ENCODE measurements at regions not wholly inside any gene's neighbourhood (a gene's known extent, or its start where the extent isn't known, plus 50 kb on each side); places are given as distances from the start of the nearest gene placed in this dataset.
"Not testable (repeated sequence)": the region's sequence is repeated elsewhere in the genome, so short reads cannot be mapped to it uniquely, and the experiment has no call there.

DNA sequence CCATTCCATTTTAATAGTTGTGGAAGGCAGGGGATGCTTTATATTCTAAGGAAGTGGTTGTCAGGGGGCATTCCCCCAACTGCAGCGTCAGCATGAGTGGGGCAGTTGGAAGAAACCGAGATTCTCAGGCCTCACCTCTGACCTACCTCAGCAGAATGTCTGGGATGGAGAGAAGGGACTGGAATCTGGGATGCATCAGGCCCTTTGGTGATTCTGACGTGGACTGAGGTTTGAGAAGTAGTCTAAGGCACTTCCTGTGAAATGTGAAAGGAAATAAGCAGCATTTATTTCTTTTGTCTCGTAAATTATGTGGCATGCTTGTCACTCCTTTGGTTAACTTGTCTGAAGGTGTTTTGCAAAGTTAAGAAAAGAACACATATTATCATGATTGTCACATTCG is 540.7 kb upstream of the NETO1 start:
- no peak for DNase-seq

DNA sequence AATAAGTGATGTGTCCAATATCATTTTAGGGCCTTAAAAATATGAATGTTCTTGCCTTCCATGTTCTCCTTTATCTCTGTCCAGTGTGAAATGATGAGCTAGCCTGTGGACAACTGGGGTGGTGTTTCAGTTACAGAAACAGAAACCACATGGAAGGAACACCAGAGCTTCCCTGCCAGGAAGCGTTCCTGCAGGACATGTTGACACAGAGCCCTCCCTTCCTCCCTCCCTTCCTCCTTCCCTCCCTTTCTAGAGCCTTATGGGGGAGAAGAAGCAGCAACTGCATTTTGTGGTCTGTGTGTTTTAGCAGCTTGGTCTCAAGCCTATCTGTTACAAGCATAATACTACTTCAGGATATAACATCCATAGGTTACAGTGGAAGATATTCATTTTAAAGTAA is 539.7 kb upstream of the NETO1 start:
- DNase-seq: no peak

DNA sequence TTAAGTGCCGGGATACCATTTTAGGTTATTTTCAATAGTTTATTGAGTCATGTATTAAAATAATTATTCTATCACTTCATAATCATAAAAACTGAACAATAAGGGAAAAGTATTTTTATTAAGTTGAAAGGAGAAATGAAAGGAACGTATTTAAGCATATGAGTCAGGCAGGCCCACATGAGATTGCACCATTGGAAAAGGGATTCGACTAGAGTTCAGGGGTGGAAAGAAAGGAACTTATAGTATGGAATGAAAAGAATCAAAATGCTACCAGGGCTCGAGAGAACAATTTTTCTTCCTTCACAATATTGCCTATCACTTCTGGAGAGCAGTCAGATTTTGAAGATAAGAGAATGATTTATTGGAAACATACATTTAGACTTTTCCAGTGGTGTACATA is 516.5 kb upstream of the NETO1 start:
- no peak for DNase-seq

DNA sequence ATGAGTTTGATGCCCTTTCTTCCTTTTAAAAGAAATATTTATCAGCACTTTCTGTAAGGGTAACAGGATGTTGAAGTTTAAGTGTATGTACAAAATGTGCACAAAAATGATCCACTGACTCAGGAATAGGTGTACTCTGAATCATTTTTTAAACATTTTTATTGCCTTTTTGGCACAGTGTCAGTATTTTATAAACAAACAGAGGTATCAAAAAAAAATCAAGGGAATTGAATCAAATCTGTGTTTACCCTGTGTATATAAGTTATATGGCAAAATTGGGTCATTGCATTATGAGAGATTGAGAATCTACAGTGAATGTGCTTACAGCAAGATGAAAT is 513.9 kb upstream of the NETO1 start:
- DNase-seq: no peak

DNA sequence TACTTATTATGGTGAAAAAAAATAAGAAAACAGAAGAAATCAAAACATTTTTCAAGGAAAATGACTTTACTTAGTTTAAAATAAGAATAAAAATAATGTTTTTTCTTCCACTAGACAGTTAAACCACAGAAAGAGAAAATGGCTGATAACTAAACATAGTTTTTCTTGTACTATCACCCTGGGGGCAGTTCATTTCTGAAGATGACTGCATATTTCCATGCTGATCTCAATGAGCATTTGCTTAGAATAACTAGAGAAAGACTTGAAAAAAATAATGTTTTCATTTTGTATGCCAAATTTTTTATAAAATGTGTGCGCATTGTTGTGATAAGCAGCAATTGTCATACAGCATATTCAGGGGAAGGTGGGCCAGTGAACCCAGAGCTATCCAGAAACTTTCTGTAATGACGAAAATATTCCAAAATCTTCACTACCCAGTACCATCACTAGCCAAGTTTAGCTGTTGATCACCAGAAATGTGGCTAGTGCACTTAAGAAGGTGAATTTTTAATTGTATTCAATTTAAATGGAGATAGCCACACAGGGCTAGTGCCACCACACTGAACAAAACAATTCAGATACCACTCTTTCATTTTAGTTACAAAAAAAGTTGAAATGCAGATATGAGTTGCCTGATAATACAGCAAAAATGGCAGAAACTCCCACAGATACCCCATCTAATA is 513.4 kb upstream of the NETO1 start:
- DNase-seq: no peak

DNA sequence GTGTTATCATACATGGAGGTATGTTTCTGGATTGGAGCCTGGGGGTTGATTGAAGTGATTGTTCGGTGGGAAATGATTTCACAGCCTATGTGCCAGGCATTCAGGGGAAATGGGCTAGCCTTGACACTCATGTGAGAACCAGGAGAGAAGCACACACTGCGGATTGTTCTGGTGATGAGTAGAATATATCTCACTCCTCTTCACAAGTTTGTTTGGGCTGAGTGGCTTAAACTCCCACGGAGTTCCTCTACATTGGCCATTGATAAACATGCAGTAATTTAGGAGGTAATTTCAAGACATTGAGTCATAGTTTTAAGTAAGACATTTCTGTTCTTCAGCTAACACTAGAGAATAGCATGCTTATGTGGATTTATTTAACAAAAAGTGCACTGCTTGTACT is 498.9 kb upstream of the NETO1 start:
- DNase-seq: no peak

DNA sequence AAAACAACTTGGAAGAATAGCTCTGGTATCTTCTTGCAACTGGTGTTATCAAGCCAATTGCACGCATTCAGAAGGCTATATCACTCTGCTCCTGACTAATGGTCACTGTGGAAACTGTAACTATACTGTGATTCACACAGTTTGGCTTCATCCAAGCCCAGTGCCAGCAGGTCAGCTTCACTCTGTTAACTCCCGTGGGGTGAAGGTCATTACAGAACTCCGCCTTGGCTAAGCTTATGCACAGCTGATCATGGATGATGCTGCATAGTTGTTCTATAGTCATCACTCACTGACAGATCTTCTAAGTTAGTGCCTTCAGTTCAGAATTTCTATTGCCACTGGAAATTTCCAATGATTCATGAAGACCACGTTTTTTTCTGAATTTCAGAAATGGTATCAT is 497.2 kb upstream of the NETO1 start:
- DNase-seq: no peak

DNA sequence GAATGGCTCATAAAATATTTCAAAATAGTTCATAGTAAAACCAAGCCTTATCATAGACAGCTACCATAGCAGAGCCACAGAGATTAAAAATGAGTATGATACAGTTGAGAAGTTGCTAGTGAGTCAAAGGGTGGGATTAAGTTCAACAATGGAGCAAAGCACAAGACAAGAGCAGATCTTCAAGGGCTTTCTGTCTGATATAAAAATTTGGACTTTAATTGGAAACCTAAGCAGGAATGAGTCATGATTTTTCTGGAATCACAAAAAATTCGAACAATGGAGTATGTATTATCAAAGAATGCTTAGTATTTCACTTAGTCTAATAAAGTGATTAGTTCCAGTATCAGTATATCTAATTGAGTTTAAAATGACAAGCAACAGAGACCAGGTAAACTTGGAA is 487.3 kb upstream of the NETO1 start:
- DNase-seq: no peak

DNA sequence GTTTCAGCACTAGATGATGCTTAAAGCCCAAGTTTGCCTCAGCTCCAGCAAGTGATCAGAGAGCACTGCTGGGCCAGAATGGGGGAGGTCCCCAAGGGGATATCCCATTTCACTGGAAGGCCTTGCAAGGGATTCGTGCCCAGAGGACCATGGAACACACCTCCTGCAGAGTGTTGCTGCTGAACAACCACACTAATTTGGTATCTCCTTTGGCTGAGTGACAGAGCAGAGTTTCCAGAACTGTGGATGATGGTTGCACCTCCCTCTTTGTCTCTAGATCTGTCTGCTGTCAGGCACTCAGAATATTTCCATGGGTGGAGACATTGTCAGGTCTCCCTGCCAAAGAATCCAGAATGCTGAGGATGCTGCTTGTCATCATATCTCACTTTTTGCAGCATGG is 484.8 kb upstream of the NETO1 start:
- no peak for DNase-seq

DNA sequence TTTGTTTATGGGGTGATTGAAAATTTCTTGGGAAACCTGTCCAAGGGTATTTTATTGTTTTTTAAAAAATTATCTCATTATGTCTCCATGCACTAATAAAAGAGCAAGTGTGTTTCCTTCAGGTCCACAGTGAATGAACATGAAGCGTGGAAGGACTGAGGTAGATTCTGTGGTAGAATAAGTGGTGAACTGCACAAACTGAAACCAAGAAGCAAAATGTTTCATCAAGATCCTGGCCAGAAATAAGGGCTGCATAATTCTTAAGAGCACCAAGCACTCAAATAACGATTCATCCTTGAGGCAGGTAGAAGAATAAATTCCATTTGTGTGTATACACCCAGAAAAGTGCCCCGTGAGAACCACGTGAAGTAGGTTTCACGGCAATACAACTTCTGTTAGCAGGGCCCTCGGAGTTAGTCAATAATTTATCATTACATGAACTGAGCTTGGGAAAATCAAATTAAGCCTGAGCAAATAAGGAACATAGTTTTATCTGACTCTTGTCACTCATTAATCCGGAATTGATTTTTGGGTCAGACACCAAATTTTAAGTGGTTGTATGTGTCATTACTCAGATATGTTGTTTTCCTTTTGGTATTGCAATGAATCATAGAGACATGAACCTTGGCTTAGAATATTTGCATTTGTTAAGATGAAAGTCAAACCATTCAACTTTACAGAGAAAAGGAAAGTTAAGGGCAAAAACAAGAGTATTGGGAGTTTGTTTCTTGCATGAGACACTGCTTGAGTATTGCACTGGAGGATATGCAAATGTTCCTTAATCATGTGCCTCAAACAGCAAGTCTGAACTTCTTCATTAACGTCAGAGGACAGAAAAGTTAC is 472.6 kb upstream of the NETO1 start:
- DNase-seq: no peak

DNA sequence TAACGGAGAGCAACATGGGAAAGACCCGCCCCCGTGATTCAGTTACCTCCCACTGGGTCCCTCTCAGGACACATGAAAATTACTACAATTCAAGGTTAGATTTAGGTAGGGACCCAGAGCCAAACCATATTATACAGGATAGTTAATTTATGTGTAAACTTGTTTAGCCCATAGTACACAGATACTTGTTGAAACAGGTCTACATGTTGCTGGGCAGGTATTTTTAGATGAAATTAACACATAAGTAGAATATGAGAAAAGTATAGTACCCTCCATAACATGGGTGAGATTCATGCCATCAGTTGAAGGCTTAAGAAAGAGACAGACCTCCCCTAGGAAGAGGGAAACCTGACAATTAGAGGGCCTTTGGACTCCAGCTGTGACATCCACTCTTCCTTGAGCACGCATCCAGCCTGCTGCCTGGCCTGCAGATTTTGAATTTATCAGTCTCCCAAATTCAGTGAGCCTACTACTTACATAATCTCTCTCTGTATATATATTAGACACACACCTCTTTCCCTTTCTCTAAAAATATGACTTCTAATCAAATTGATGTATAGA is 463.5 kb upstream of the NETO1 start:
- DNase-seq: no peak

DNA sequence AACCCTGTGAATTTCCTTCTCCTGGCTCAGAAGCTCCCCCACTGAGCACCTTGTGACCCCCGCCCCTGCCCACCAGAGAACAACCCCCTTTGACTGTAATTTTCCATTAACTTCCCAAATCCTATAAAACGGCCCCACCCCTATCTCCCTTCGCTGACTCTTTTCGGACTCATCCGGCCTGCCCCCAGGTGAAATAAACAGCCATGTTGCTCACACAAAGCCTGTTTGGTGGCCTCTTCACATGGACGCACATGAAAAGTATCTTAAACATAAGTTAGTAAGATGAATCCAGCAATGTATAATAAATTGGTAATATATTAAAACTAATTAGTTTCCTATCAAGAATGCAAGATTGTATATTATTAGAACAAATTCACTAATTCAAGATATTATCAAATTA is 462.3 kb upstream of the NETO1 start:
- DNase-seq: not testable (repeated sequence)

DNA sequence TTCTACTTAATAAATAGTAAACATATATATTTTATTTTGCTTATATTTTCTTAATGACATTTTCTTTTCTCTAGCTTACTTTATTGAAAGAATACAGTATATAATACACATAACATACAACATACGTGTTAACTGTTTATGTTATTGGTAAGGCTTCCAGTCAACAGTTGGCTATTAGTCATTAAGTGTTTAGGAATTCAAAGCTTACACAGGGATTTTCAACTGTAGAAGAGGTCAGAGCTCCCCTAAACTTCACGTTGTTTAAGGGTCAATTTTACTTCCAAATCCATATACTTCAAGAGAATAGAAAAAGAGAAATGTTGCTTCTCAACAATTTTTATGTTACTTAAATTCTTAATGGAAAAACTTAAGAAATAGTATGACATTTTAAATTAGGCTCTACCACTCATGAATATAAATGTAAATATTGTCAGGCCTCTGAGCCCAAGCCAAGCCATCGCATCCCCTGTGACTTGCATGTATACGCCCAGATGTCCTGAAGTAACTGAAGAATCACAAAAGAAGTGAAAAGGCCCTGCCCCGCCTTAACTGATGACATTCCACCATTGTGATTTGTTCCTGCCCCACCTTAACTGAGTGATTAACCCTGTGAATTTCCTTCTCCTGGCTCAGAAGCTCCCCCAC is 456.5 kb upstream of the NETO1 start:
- DNase-seq: not testable (repeated sequence)

DNA sequence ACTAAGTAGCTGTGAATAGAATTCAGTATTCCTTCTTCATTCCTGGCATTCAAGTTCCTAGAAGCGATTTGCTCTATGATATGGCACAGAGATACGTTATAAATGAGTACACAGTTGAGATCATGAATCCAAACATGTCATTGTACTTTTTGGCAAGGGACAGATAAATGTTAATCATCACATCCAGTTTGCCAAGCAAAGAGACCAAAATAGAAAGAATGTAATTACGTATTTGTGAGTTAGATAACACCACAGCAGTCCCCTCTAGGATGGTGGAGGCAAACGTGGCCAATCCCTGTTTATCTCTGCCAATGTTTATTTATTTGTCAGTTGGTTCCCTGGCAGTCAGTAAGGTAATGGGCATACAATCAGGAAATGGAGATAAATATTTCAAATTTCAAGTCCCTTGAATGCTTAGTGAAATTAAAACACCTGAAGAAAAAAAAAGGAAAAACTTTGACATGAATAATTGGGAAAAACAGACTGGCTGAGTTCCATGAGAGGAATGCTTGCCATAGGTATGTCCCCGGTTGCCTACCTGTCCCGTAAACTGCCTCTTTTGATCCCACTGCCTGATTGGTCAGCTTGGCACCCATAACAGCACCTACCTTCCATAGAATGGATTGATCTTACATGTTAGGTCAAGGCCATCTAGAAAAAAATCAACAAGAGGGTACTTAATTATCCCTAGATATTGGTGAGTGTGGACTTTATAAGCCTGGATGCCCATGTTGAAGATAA is 451.1 kb upstream of the NETO1 start:
- no peak for DNase-seq

DNA sequence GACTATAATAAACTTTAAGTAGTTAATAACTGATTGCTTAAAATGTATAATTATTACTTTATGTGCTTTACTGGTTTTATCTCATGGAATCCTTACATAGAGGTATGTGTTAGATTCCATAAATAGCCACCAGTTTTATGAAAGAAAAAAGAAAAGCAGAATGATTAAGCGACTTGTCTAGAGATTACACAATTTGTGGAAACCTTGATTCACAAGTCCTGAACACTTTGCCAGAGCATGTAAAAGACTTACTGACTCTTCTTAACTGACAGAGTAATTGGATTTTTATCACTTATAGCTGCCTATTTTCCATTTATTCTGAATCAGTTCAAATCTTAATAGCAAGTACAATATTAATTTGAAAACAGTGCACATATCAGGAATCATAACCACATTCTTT is 448.7 kb upstream of the NETO1 start:
- DNase-seq: no peak

DNA sequence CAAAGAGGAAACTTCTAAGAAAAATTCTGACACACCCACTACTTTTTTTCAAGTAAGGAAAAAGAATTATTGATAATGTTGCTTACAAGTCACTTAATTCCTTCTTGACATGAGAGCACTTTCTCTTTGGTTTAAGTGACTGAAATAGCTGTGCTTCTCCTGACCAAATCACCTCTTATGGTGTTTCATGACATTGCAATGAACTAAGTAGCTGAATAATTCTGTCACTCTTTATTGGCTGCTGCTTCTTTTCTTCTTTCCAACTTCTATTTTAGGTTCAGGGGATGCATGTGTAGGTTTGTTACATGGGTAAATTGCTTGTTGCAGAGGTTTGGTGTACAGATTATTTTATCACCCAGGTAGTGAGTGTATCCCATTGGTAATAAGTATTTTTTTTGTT is 447.6 kb upstream of the NETO1 start:
- DNase-seq: no peak

DNA sequence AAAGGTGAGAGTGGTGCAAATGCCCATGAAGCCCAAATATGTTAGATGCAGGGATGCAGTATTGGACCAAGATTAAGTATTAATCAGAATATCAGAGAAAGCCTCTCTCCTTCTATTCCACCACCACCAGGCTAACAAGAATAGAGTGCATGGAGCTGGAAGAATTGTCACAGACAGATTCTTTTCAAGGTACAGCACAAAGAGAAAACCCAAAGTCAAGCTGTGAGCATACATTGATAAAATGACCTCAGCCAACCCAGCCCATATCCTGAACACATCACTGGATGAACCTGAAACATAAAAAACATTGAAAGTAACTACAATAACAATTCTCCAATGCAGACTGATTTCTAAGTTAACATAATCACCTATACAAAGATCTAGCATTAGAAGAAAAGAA is 445.7 kb upstream of the NETO1 start:
- no peak for DNase-seq

DNA sequence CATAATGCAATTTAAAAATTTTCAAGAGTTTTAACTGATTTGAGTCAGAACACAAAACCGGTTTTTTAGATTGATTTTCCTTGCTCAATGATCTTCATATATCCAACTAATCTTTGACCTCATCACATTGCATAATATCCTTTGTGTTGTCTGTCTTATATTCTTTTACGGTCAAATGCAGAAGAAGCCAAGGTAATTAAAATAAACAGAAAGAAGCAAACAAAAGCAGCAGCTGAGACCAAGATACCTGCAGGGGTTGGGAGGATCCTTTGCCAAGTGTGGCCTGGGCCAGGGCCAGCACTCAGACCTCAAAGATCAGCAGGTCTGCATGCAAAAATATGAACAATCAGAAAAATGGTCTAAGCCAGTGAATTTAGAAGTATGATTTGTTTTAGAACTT is 428.9 kb upstream of the NETO1 start:
- DNase-seq: no peak

DNA sequence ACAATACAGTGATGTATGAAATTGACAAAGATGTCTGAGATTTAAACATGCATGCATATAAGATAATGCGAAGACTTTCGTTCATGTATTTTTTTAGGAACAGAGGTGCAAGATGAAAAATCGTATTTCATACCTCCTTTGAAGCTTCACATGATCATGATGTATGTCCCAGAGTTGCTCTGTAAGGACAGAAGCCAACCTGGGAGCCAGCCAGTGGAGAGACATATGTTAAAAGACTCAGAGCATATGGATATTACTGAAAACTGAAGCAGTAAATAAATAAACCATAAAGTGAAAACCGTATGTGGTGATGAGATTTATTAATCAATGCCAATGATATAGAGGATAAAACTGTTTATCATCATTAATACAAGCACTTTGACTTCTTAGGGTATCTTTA is 424.4 kb upstream of the NETO1 start:
- DNase-seq: no peak

DNA sequence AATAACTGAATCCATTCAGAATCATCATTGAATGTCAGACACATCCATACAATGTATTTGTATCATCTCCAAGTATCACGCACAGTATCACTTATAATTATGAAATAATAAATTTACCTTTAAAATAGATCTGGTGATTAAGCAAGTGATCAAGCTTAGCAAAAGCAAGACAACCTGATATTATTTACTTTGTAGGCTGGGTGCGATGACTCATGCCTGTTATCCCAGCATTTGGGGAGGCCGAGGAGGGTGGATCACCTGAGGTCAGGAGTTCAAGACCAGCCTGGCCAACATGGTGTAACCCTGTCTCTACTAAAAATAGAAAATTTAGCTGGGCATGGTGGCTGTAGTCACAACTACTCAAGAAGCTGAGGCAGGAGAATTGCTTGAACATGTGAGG is 421.0 kb upstream of the NETO1 start:
- DNase-seq: no peak

DNA sequence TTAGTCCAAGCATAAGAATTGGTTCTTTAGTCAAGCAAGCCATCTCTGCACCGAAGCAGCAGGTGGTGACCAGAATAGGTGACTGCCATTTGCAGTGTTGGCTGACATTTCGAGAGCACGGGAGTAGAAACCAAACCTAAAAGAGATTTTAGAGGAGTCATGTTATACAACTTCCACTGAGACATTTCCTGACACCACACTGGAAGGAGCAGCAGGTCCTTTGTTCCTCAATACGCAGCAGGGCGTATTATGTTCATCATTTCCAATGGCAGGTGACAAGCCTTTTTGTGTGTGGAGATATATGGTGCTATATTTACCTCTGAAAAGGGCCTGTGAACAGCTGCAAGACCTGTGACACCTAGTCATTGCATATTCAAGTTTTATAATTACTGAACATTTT is 418.8 kb upstream of the NETO1 start:
- DNase-seq: no peak

DNA sequence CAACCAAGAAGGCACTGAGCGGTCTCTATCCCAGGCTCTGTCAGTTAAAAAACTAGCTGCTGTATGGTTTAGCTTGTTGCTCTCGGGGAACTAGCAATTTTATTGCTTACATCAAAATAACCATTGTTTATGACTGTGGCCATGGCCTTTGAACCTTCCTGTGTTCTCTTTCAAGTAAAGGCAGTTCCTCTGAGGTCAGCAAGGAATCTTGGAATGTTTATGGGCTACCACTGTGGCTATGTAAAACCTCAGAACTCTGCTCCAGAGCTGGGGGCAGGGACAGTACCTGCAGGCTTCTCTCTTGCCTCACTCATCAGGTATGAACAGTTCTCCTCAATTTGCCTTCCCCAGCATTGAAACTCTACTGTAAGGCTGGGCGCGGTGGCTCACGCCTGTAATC is 416.0 kb upstream of the NETO1 start:
- no peak for DNase-seq

DNA sequence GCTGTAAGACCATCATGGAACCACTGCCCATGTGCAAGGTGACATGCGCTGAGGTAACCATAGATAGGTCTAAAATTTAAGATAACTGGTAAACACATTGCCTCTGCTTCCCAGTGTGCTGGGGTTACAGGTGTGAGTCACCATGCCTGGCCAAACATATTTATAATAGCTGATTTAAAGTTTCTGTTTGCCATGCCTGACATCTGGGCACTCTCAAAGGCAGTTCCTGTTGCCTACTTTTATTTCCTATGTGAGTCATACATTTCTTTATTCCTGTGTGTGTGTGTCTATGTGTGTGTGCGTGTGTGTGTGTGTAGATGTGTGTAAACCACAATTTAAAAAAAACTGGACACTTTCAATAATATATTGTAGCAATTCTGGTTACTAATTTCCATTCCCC is 415.2 kb upstream of the NETO1 start:
- DNase-seq: no peak

Measured in C1 segment of cervical spinal cord (tissue), 14 donors.